Neuronal stem cell (in vitro differentiated cells): ENCODE measurements at regions not wholly inside any gene's neighbourhood (a gene's known extent, or its start where the extent isn't known, plus 50 kb on each side); places are given as distances from the start of the nearest gene placed in this dataset.

ENCODE experiments used
- DNase-seq: peaks from one replicate; pipeline ENCODE4 v3.0.0-alpha.2; 2013; ENCODE audit warnings: low spot score
- H2AFZ ChIP-seq: one replicate; pipeline ENCODE4 v1.6.1; 2013; ENCODE audit warnings: mild to moderate bottlenecking, low read length, inconsistent platforms
- H2AK5ac ChIP-seq: 2 replicates; pipeline ENCODE4 v1.6.1; 2013; ENCODE audit warnings: low read depth, mild to moderate bottlenecking, inconsistent platforms, low read length, moderate library complexity, mixed read lengths
- H2BK120ac ChIP-seq: 2 replicates; pipeline ENCODE4 v1.6.1; 2013; ENCODE audit warnings: low read depth, mild to moderate bottlenecking, inconsistent platforms, low read length, moderate library complexity, mixed read lengths
- H2BK12ac ChIP-seq: one replicate; pipeline ENCODE4 v1.6.1; 2013; ENCODE audit warnings: low read length, inconsistent platforms
- H2BK15ac ChIP-seq: 2 replicates; pipeline ENCODE4 v1.6.1; 2013; ENCODE audit warnings: mild to moderate bottlenecking, low read length, inconsistent platforms, mixed read lengths
- H2BK5ac ChIP-seq: one replicate; pipeline ENCODE4 v1.6.1; 2013; ENCODE audit warnings: inconsistent platforms, mild to moderate bottlenecking, low read length, moderate library complexity
- H3K14ac ChIP-seq: one replicate; pipeline ENCODE4 v1.6.1; 2013; ENCODE audit warnings: low read length, inconsistent platforms
- H3K18ac ChIP-seq: 2 replicates; pipeline ENCODE4 v1.6.1; 2013; ENCODE audit warnings: low read length, inconsistent platforms
- H3K23ac ChIP-seq: 2 replicates; pipeline ENCODE4 v1.6.1; 2013; ENCODE audit warnings: low read depth, mild to moderate bottlenecking, mixed read lengths, low read length, inconsistent platforms; ENCODE audit not compliant: poor library complexity
- H3K27ac ChIP-seq: replicated peaks from 3 replicates; pipeline ENCODE4 v1.5.1; 2013; ENCODE audit warnings: low read length, inconsistent platforms
- H3K27me3 ChIP-seq, 3 experiments: 2 replicates each; pipeline ENCODE4 v1.6.1; 2013; ENCODE audit warnings: low read length in 3 of 3, mild to moderate bottlenecking in 2 of 3, inconsistent platforms in 1 of 3, low read depth in 1 of 3, mixed read lengths in 1 of 3, moderate library complexity in 1 of 3; ENCODE audit not compliant: control insufficient read depth in 3 of 3, insufficient read depth in 3 of 3
- H3K36me3 ChIP-seq, 2 donors: replicated peaks in 1 of 2; 2 replicates each; pipeline ENCODE4 v1.6.1; 2013; ENCODE audit warnings: low read length in 2 of 2; ENCODE audit not compliant: control insufficient read depth in 2 of 2, insufficient read depth in 2 of 2
- H3K4ac ChIP-seq: 2 replicates; pipeline ENCODE4 v1.6.1; 2013; ENCODE audit warnings: inconsistent platforms, mild to moderate bottlenecking, low read length, moderate library complexity
- H3K4me1 ChIP-seq, 2 donors: 1 replicate in 1 of 2; 2 replicates in 1 of 2; pipeline ENCODE4 v1.6.1; 2013; ENCODE audit warnings: low read length in 2 of 2, low read depth in 1 of 2; ENCODE audit not compliant: control insufficient read depth in 2 of 2, insufficient read depth in 1 of 2
- H3K4me2 ChIP-seq: one replicate; pipeline ENCODE4 v1.6.1; 2013; ENCODE audit warnings: mild to moderate bottlenecking, low read length, inconsistent platforms; ENCODE audit not compliant: insufficient read depth, poor library complexity, severe bottlenecking
- H3K4me3 ChIP-seq, 2 donors: 2 replicates each; pipeline ENCODE4 v1.5.1; 2013; ENCODE audit warnings: low read length in 2 of 2, mild to moderate bottlenecking in 2 of 2, inconsistent platforms in 1 of 2, moderate library complexity in 1 of 2
- H3K79me1 ChIP-seq: one replicate; pipeline ENCODE4 v1.6.1; 2013; ENCODE audit warnings: low read depth, mild to moderate bottlenecking, inconsistent platforms, low read length, moderate library complexity
- H3K9ac ChIP-seq: one replicate; pipeline ENCODE4 v1.6.1; 2013; ENCODE audit warnings: mild to moderate bottlenecking, low read depth, low read length, inconsistent platforms; ENCODE audit not compliant: poor library complexity
- H3K9me3 ChIP-seq, 2 donors: replicated peaks in 1 of 2; 2 replicates each; pipeline versions ENCODE3 to v1.6.1; 2013; ENCODE audit warnings: low read length in 2 of 2, mild to moderate bottlenecking in 2 of 2, inconsistent platforms in 1 of 2, low read depth in 1 of 2, mixed read lengths in 1 of 2, moderate library complexity in 1 of 2; ENCODE audit not compliant: control insufficient read depth in 2 of 2, insufficient read depth in 1 of 2
- H4K8ac ChIP-seq: one replicate; pipeline ENCODE4 v1.6.1; 2013; ENCODE audit warnings: low read depth, mild to moderate bottlenecking, inconsistent platforms, low read length, moderate library complexity
- H4K91ac ChIP-seq: one replicate; pipeline ENCODE4 v1.6.1; 2013; ENCODE audit warnings: low read length, low read depth, mild to moderate bottlenecking, inconsistent platforms; ENCODE audit not compliant: poor library complexity
- WGBS, 2 donors: extraction: QIAGEN DNeasy Blood & Tissue Kit; methylation state at CpG; one replicate each; pipeline ENCODE4 v1.1.7; 2013; ENCODE audit warnings: missing lambda C conversion rate in 2 of 2, mixed read lengths in 1 of 2; ENCODE audit not compliant: insufficient read length in 2 of 2, insufficient replicate concordance in 1 of 2; ENCODE audit errors: extremely low coverage in 2 of 2; 5-methylcytosine and 5-hydroxymethylcytosine counted together

GRCh38 chr9:108698231-108698630, 157.6 kb downstream of the ACTL7B start:
- no peak overlapping the region for H2AFZ ChIP-seq

GRCh38 chr9:108696156-108696555, 159.6 kb downstream of the ACTL7B start:
- H3K27ac ChIP-seq = no peak overlapping the region
- no peak overlapping the region for H3K18ac ChIP-seq
- DNase-seq = no peak
- H3K27me3 ChIP-seq = no peaks in the 10 kb centered on the region
- H2BK5ac ChIP-seq = no peak overlapping the region
- no peak overlapping the region for H3K4me2 ChIP-seq
- no CpG with 5 or more reads among the region's 3 CpGs for WGBS, 2 donors
- H3K4me1 ChIP-seq = peaks cover 0 to 4% of the 10 kb centered on the region in 2 donors
- no peak overlapping the region for H3K4me3 ChIP-seq
- H4K8ac ChIP-seq = no peak overlapping the region
- H3K4ac ChIP-seq = no peak overlapping the region
- H2AK5ac ChIP-seq = no peak overlapping the region
- no peak overlapping the region for H2BK120ac ChIP-seq
- H4K91ac ChIP-seq = no peak overlapping the region
- H3K36me3 ChIP-seq = no peaks in the 10 kb centered on the region
- H3K9me3 ChIP-seq = no peaks in the 10 kb centered on the region
- H2BK12ac ChIP-seq = no peak overlapping the region
- H3K14ac ChIP-seq = no peak overlapping the region
- H3K23ac ChIP-seq = no peak overlapping the region
- H2AFZ ChIP-seq = no peak overlapping the region
- H3K9ac ChIP-seq = no peak overlapping the region
- H2BK15ac ChIP-seq = no peak overlapping the region
- no peaks in the 10 kb centered on the region for H3K79me1 ChIP-seq

More at GRCh38 chr9:108698231-108698630, 157.6 kb downstream of the ACTL7B start:
- no peak overlapping the region for H2BK5ac ChIP-seq
- no peaks in the 10 kb centered on the region for H3K27me3 ChIP-seq
- no peak overlapping the region for H3K4me2 ChIP-seq
- no peak overlapping the region for H3K9ac ChIP-seq
- H2BK12ac ChIP-seq = no peak overlapping the region
- no peak overlapping the region for H2AK5ac ChIP-seq
- H3K4me3 ChIP-seq = no peak overlapping the region
- H4K91ac ChIP-seq = no peak overlapping the region
- no peak overlapping the region for H3K23ac ChIP-seq
- H3K36me3 ChIP-seq = no peaks in the 10 kb centered on the region
- no peak overlapping the region for H3K4ac ChIP-seq
- no peak overlapping the region for H3K18ac ChIP-seq
- H3K9me3 ChIP-seq = no peaks in the 10 kb centered on the region
- no CpG with 5 or more reads among the region's 2 CpGs for WGBS, 2 donors
- no peak overlapping the region for H3K27ac ChIP-seq
- H3K79me1 ChIP-seq = no peaks in the 10 kb centered on the region
- peaks cover 0 to 2% of the 10 kb centered on the region in 2 donors for H3K4me1 ChIP-seq
- no peak overlapping the region for H2BK15ac ChIP-seq
- no peak overlapping the region for H2BK120ac ChIP-seq
- H4K8ac ChIP-seq = no peak overlapping the region
- no peak for DNase-seq
- no peak overlapping the region for H3K14ac ChIP-seq

- no peak overlapping the region for H3K14ac ChIP-seq
- no peak overlapping the region for H3K4me2 ChIP-seq
- H3K9me3 ChIP-seq = no peaks in the 10 kb centered on the region
- H3K4me1 ChIP-seq = peaks cover 0 to 4% of the 10 kb centered on the region in 2 donors
- no peaks in the 10 kb centered on the region for H3K36me3 ChIP-seq
- no peak overlapping the region for H3K27ac ChIP-seq
- H3K27me3 ChIP-seq = no peaks in the 10 kb centered on the region
- H3K79me1 ChIP-seq = no peaks in the 10 kb centered on the region
- no peak overlapping the region for H3K18ac ChIP-seq
- no peak overlapping the region for H2AFZ ChIP-seq
- WGBS, 2 donors = no CpG with 5 or more reads among the region's 5 CpGs
- no peak overlapping the region for H2BK12ac ChIP-seq
- no peak overlapping the region for H3K9ac ChIP-seq
- H4K91ac ChIP-seq = no peak overlapping the region
- no peak overlapping the region for H4K8ac ChIP-seq
- H3K4me3 ChIP-seq = no peak overlapping the region
- no peak overlapping the region for H2BK5ac ChIP-seq
- no peak overlapping the region for H3K4ac ChIP-seq
- H2BK120ac ChIP-seq = no peak overlapping the region
- no peak overlapping the region for H2BK15ac ChIP-seq
- no peak overlapping the region for H2AK5ac ChIP-seq
- DNase-seq = no peak
- no peak overlapping the region for H3K23ac ChIP-seq
Measured at GRCh38 chr9:108694170-108694569, 161.6 kb downstream of the ACTL7B start.

GRCh38 chr9:108691614-108692013, 164.2 kb downstream of the ACTL7B start:
- H3K27ac ChIP-seq = no peak overlapping the region
- DNase-seq = no peak
- WGBS, 2 donors = no CpG with 5 or more reads among the region's 7 CpGs

More at GRCh38 chr9:108691614-108692013, 164.2 kb downstream of the ACTL7B start:
- Histone ChIP-seq H3K18ac (no peak overlapping the region), H2BK5ac (no peak overlapping the region), H3K4me2 (no peak overlapping the region), H3K23ac (no peak overlapping the region), H2BK120ac (no peak overlapping the region), H2AFZ (no peak overlapping the region), H3K4ac (no peak overlapping the region), H3K4me3 (no peak overlapping the region), H3K9ac (no peak overlapping the region), H3K79me1 (no peaks in the 10 kb centered on the region), H2AK5ac (no peak overlapping the region), H3K14ac (no peak overlapping the region), H3K4me1 (peaks cover 0 to 4% of the 10 kb centered on the region in 2 donors), H3K36me3 (no peaks in the 10 kb centered on the region), H4K8ac (no peak overlapping the region), H2BK15ac (no peak overlapping the region), H3K27me3 (no peaks in the 10 kb centered on the region), H4K91ac (no peak overlapping the region), H2BK12ac (no peak overlapping the region), H3K9me3 (no peaks in the 10 kb centered on the region)
